Spleen (tissue), 7 donors: ENCODE measurements at regions not wholly inside any gene's neighbourhood (a gene's known extent, or its start where the extent isn't known, plus 50 kb on each side); places are given as distances from the start of the nearest gene placed in this dataset.

Experiments used
- CTCF ChIP-seq, 11 experiments: fragments of 200-600 bp in 7 of 11; fragments of 450-650 bp in 4 of 11; sonication (generic) in 4 of 11; IDR thresholded peaks in 8 of 11; conservative IDR thresholded peaks in 3 of 11; 1 replicate in 7 of 11; 2 replicates in 4 of 11; pipeline versions ENCODE4 v1.4.0 to v1.8.0; 2016 to 2021; ENCODE audit warnings: antibody characterized with exemption in 11 of 11, inconsistent platforms in 4 of 11, mild to moderate bottlenecking in 1 of 11
- POLR2AphosphoS5 ChIP-seq, 3 donors: sonication (generic); formaldehyde crosslinking; IDR thresholded peaks; one replicate each; pipeline ENCODE4 v1.5.1; 2017; ENCODE audit warnings: antibody characterized with exemption in 3 of 3
- donor health status: DM: no; HTN: no; CAD: no; lungs with moderate emphysema.
- donor health status: DM: no; HTN: no; CAD: no.
- donor health status: DM: no; HTN: no; CAD: no.

GRCh38 chr2:18896125-18896764 is 306.9 kb upstream of the NT5C1B start:
- TF ChIP-seq CTCF (IDR thresholded peaks at IDR 0.05 in 8 of 11, conservative IDR thresholded peaks at IDR 0.05 in 3 of 11), result no peak
- TF ChIP-seq POLR2AphosphoS5 (IDR thresholded peaks at IDR 0.05), result no peak
